T1000 (cell line): ENCODE measurements at regions not wholly inside any gene's neighbourhood (a gene's known extent, or its start where the extent isn't known, plus 50 kb on each side); places are given as distances from the start of the nearest gene placed in this dataset.
"Not testable (repeated sequence)": the region's sequence is repeated elsewhere in the genome, so short reads cannot be mapped to it uniquely, and the experiment has no call there.

Source experiments
- DNase-seq: peaks from one replicate; lab custom pipeline; 2025; ENCODE audit warnings: mixed read lengths; lab: John Stamatoyannopoulos, UW

GRCh38 chr3:194950906-194951628 is 265.4 kb downstream of the FAM43A start:
- DNase-seq = no peak

- not testable (repeated sequence) for DNase-seq
These were observed 265.9 kb downstream of the FAM43A start for GRCh38 chr3:194951629-194951920.

- no peak for DNase-seq
These were observed 266.4 kb downstream of the FAM43A start for GRCh38 chr3:194951931-194952582.

GRCh38 chr3:194952841-194953241 is 267.2 kb downstream of the FAM43A start:
- no peak for DNase-seq

- DNase-seq = no peak
These were observed 267.6 kb downstream of the FAM43A start for GRCh38 chr3:194953291-194953690.

GRCh38 chr3:194955546-194955945 is 269.9 kb downstream of the FAM43A start:
- DNase-seq = no peak

GRCh38 chr3:194955979-194956696 is 270.5 kb downstream of the FAM43A start:
- no peak for DNase-seq

GRCh38 chr3:194956697-194957396 is 271.2 kb downstream of the FAM43A start:
- DNase-seq = no peak

- DNase-seq = no peak
These were observed 272.1 kb downstream of the FAM43A start for GRCh38 chr3:194957743-194958240.

- no peak for DNase-seq
These were observed 273.5 kb downstream of the FAM43A start for GRCh38 chr3:194959217-194959616.

- DNase-seq = not testable (repeated sequence)
These were observed 274.0 kb downstream of the FAM43A start for GRCh38 chr3:194959666-194960065.

GRCh38 chr3:194960446-194961032 is 274.9 kb downstream of the FAM43A start:
- DNase-seq = no peak

GRCh38 chr3:194961149-194961548 is 275.5 kb downstream of the FAM43A start:
- DNase-seq = no peak

GRCh38 chr3:194961571-194961970 is 275.9 kb downstream of the FAM43A start:
- DNase-seq = no peak

- DNase-seq = no peak
These were observed 276.4 kb downstream of the FAM43A start for GRCh38 chr3:194962056-194962455.

- no peak for DNase-seq
These were observed 279.1 kb downstream of the FAM43A start for GRCh38 chr3:194964809-194965208.

GRCh38 chr3:194967151-194968117 is 281.8 kb downstream of the FAM43A start:
- no peak for DNase-seq

- DNase-seq = no peak
These were observed 284.4 kb downstream of the FAM43A start for GRCh38 chr3:194970066-194970465.

- no peak for DNase-seq
These were observed 285.3 kb downstream of the FAM43A start for GRCh38 chr3:194971009-194971408.

GRCh38 chr3:194971965-194972364 is 286.3 kb downstream of the FAM43A start:
- no peak for DNase-seq

- DNase-seq = no peak
These were observed 287.0 kb downstream of the FAM43A start for GRCh38 chr3:194972641-194973040.
